ENCODE measurements at regions not wholly inside any gene's neighbourhood (a gene's known extent, or its start where the extent isn't known, plus 50 kb on each side); places are given as distances from the start of the nearest gene placed in this dataset.

- DNase-seq = no peak
Observed at GRCh38 chr16:85990861-85991301, 91.9 kb downstream of the IRF8 start.

DNA sequence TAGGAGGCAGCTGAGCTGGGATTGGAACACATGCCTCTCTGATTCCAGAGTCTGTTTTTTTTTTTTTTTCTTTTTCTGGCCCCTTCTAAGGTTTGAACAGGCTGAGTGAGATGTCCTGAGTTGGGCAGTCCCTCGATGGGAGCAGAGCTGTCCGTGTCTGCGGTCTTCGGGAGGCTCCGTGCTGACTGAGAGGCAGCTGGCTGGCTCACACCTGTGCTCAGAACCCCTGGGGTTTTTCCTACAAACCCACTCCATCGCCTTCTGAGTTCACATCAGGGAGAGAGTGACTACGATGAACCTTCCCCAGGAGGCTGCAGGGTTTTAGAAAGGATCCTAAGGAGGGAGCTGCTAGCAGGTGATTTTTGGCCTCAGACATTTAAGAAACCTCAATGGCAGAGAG is 92.5 kb downstream of the IRF8 start:
- no peak for DNase-seq

- DNase-seq = no peak
Observed at GRCh38 chr16:85991856-85992255, 92.9 kb downstream of the IRF8 start.

- DNase-seq = no peak
Observed at GRCh38 chr16:85992359-85992758, 93.4 kb downstream of the IRF8 start.

DNA sequence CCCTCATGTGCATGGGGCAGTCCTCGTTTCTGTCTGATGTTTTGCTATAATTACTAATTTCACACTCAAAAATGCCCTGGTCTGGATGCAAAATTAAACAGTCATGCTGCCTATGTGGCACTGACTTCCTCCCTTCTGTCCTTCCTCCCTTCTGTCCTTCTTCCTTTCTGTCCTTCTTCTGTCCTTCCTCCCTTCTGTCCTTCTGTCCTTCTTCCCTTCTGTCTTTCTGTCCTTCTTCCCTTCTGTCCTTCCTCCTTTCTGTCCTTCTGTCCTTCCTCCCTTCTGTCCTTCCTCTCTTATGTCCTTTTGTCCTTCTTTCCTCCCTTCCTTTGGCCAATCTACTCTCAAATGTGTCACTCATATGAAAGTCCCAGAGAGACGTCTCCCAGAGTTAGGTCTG is 93.8 kb downstream of the IRF8 start:
- DNase-seq = no peak

DNA sequence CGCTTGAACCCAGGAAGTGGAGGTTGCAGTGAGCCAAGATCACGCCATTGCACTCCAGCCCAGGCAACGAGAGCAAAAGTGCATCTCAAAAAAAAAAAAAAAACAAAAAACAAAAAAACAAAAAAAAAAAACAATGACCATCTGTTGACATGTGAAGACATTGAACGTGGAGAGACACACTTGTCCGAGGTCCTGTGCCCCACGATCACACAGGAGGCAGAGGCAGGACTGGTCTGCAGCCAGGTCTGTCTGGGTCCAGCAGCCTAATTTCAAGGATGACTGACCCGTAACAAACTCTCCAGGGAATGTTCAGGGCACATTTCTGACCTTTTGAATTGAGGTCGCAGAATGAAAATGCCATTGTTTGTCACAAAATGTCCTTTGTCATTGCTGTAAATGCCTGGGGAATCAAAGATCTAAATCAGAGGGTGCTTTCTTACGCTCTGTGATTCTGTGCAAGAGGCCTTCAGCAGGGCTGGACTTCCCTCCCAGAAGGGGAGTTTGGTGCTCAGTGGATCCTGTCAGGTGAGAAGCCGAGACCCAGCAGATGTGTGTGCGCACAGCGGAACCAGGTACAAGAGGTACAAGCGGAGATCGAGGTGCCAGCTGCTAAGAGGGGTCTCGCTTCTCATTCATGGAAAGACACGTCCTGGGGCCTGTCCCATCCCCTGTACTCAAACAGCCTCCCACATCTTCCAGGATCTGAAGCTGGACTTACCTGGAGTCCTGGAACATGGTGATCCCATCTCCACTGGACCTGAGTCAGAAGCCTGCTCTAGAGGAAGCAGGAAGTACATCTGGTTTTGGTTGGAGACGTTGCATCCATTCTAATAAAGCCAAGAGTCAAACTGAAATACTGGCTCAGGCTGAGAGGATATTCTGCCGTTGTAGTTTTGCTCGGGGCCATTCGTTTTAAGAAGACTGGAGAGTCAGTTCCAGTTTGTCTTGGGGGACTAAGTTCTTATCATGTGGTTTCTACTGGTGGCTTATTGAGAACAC is 95.8 kb downstream of the IRF8 start:
- no peak for DNase-seq

DNA sequence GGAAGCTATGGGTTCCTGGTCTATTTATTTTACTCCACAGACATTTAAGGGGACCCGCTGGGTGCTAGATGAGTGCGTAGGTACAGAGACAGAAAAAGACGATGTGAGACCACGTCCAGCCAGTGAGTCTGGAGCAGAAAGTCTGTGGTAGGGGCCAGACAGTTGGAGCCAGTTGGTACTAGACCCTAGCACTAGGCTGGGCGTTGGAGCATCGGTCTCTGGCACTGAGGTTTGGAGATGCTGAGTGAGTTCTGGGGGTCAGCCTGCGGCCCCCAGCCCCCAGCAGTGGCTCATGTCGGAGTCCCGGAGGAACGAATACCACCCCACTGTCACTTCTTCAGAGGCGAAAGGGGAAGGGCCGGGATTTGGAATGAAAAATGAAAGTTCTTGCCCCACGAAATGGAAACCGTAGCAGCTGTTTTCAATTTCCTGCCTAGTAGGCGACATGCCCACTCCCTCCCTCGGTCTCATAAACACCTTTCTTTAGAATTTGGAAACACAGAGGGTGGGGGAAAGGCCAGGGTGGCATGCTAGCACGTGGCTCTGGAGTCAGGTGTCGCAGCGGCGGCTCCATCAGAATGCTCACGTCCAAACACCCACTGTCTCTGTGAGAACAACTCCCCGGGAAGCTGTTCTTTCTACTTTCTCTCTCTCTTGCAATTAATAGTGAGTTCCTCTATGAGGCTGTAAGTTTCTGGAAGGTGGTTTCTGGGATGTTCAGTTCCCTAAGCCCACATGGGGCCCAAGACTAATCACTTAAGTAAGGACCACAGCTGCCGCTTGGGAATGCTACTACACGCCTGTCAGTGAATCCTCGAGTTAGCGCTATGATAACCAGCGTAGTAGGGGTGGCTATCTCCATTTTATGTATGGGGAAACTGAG is 96.8 kb downstream of the IRF8 start:
- no peak for DNase-seq

- DNase-seq = no peak
Observed at GRCh38 chr16:85996843-85997242, 97.9 kb downstream of the IRF8 start.

DNA sequence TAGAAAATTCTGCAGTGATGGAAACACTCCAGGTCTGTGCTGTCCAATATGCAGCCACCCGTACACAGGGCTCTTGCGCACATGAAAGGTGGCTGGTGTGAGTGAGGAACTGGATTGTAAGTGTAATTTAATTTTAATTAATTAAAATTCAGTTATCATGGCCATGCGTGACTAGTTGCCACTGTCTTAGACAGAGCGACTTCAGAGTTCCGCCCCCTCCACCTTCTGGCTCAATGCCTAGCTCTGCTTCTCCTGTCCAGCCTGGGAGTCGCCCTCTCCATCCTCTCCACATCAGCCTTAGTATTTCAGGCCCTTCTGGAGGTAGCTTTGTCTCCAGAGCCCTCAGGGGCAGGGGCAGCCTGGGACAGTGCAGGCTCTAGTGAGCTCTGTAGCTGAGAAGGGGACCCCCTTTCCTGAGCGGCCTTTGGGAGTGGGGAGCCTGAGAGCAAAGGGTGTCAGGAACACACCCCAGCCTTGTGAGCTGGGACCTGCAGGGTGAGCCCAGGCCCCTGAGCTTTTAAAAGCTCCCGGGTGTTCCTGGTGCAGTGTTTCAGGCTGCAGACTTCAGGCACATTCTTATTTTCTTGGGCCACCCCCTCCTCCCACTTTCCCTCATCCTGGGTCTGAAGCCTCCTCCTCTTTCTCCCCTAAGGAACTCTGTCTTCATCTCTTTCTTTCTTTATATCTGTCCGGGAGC is 99.4 kb downstream of the IRF8 start:
- no peak for DNase-seq

- no peak for DNase-seq
Observed at GRCh38 chr16:85998868-85999729, 100.1 kb downstream of the IRF8 start.

DNA sequence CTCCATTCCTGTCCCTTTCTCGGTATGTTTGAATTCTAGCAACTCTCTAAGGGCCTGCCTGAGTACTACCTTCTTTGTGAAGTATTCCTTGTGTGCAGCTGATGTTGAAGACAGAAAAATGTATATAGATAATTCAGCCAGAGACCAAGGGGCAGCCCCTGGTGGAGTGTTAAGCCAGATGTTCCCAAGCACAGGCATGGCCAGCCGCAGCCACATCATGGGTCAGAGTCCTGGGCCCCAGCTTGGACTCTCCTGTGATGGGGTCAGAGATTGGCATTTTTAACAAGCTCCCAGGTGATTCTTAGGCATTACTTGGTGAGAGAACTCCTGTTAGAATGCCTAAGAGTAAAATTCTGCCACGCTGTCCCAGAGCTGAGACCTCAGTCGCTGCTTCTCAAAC is 100.8 kb downstream of the IRF8 start:
- DNase-seq = no peak

GRCh38 chr16:86002178-86002900 is 103.4 kb downstream of the IRF8 start:
- DNase-seq = no peak

- DNase-seq = no peak
Observed at GRCh38 chr16:86007524-86007923, 108.6 kb downstream of the IRF8 start.

GRCh38 chr16:86010680-86011141 is 111.7 kb downstream of the IRF8 start:
- no peak for DNase-seq

- no peak for DNase-seq
Observed at GRCh38 chr16:86011532-86011931, 112.6 kb downstream of the IRF8 start.

DNA sequence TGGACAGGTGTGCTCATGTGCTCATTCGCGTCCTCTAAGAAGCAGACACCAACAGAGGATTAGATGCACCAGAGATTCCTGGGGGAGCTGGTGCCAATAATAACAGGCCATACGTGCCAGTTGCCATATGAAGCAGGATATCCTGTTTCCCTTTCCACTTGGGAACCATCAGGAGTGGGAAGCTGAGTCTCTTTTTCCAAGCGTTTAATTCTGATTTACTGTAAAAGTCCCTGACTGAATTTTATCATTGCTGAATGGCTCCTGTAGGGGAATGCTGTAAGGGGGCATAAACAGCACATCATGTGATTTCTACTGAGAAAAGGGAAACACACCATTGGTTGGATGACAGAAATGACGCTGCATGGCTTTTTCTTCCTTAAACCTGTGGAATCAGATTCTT is 113.3 kb downstream of the IRF8 start:
- no peak for DNase-seq

DNA sequence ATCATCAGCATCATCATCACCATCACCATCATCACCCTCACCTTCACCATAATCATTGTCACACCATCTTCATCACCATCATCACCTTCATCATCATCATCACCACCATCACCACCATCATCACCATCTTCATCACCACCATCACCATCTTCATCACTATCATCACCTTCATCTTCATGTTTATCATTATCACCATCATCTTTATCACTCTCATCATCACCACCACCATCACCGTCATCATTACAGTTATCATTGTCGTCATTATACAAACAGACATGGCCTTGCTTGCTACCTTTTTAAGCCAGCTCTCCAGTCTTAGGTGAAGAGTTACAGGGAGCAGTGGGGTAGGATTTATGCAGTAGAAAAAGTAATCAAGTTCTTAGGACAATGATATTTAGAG is 114.9 kb downstream of the IRF8 start:
- no peak for DNase-seq

- no peak for DNase-seq
Observed at GRCh38 chr16:86015606-86016005, 116.6 kb downstream of the IRF8 start.

GRCh38 chr16:86016201-86016965 is 117.4 kb downstream of the IRF8 start:
- DNase-seq = peak; percentile 54

GRCh38 chr16:86018071-86018470 is 119.1 kb downstream of the IRF8 start:
- no peak for DNase-seq

Measured in fibroblast of skin of abdomen (primary cell).